ENCODE measurements at regions not wholly inside any gene's neighbourhood (a gene's known extent, or its start where the extent isn't known, plus 50 kb on each side); places are given as distances from the start of the nearest gene placed in this dataset.

- TF ChIP-seq CHD2 (IDR thresholded peaks at IDR 0.05; ENCODE audit: low read length, partially characterized antibody) (no peak), FOSB (CRISPR knock-in tag; IDR thresholded peaks at IDR 0.05) (no peak)
- DNase-seq (ENCODE audit: low read depth in 1 of 2, low spot score in 1 of 2) (no peak), FAIRE-seq (no peak), ATAC-seq (no peak)
- no peaks in the 10 kb centered on the region for H3K9me3 ChIP-seq
- no peaks in the 10 kb centered on the region for H3K4me1 ChIP-seq
- ChIA-PET POLR2A (no interaction called here), CTCF (no interaction called here)
- no peak overlapping the region for H3K27ac ChIP-seq
- H3K4me2 ChIP-seq = no peak overlapping the region
- H3K4me3 ChIP-seq = no peak overlapping the region
- WGBS (ENCODE audit: missing lambda C conversion rate) = 2% methylated on average over 1 of the region's 1 CpG
These were observed 83.7 kb upstream of the GC start for GRCh38 chr4:71867598-71867997.

GRCh38 chr4:71870456-71870855 is 86.6 kb upstream of the GC start:
- DNase-seq (ENCODE audit: low read depth in 1 of 2, low spot score in 1 of 2) (no peak), FAIRE-seq (no peak), ATAC-seq (no peak)
- ChIA-PET CTCF (no interaction called here), POLR2A (no interaction called here)
- no peaks in the 10 kb centered on the region for H3K9me3 ChIP-seq
- no peaks in the 10 kb centered on the region for H3K4me1 ChIP-seq
- TF ChIP-seq RFX5 (IDR thresholded peaks at IDR 0.05) (no peak), CTCF (IDR thresholded peaks at IDR 0.05) (no peak), EP300 (IDR thresholded peaks at IDR 0.05) (no peak), RCOR1 (IDR thresholded peaks at IDR 0.05; ENCODE audit: low read depth, low read length) (no peak), JUN (IDR thresholded peaks at IDR 0.05) (no peak), SREBF2 (IDR thresholded peaks at IDR 0.05) (no peak), NFE2L2 (conservative IDR thresholded peaks at IDR 0.05; ENCODE audit: low read length) (no peak), CBX2 (IDR thresholded peaks at IDR 0.05; ENCODE audit: borderline replicate concordance, low read depth) (no peak), RNF2 (IDR thresholded peaks at IDR 0.05; ENCODE audit: borderline replicate concordance, low read depth) (no peak), KDM5A (IDR thresholded peaks at IDR 0.05) (no peak), TFCP2L1 (CRISPR knock-in tag; IDR thresholded peaks at IDR 0.05) (no peak), MAZ (IDR thresholded peaks at IDR 0.05; ENCODE audit: borderline replicate concordance, low read depth, low read length) (no peak), NR3C1 (IDR thresholded peaks at IDR 0.05) (no peak)
- H3K27ac ChIP-seq = no peak overlapping the region
- no peak overlapping the region for H3K4me2 ChIP-seq
- 54% methylated on average over 5 of the region's 5 CpGs for WGBS (ENCODE audit: missing lambda C conversion rate)
- no peak overlapping the region for H3K4me3 ChIP-seq

GRCh38 chr4:71872221-71872620 is 88.3 kb upstream of the GC start:
- ATAC-seq = no peak
- H3K27ac ChIP-seq = no peak overlapping the region
- H3K9me3 ChIP-seq = no peaks in the 10 kb centered on the region
- 65% methylated on average over 4 of the region's 4 CpGs for WGBS (ENCODE audit: missing lambda C conversion rate)
- ChIA-PET CTCF (no interaction called here), POLR2A (no interaction called here)
- no peak overlapping the region for H3K4me2 ChIP-seq
- TF ChIP-seq TFCP2L1 (CRISPR knock-in tag; IDR thresholded peaks at IDR 0.05) = no peak
- no peak for TF ChIP-seq RARB (CRISPR knock-in tag; IDR thresholded peaks at IDR 0.05)
- no peak for TF ChIP-seq HEYL (CRISPR knock-in tag; IDR thresholded peaks at IDR 0.05)
- no peak for TF ChIP-seq NFE2L2 (conservative IDR thresholded peaks at IDR 0.05; ENCODE audit: low read length)
- TF ChIP-seq ZSCAN20 (CRISPR knock-in tag; IDR thresholded peaks at IDR 0.05) = no peak
- no peak for TF ChIP-seq ESRRA (IDR thresholded peaks at IDR 0.05; ENCODE audit: borderline replicate concordance, low read length)
- no peak for TF ChIP-seq RCOR1 (IDR thresholded peaks at IDR 0.05; ENCODE audit: low read depth, low read length)
- no peak for TF ChIP-seq RFX5 (IDR thresholded peaks at IDR 0.05)
- no peak for TF ChIP-seq JUN (IDR thresholded peaks at IDR 0.05)
- TF ChIP-seq HOXB5 (CRISPR knock-in tag; IDR thresholded peaks at IDR 0.05) = no peak
- TF ChIP-seq PBX3 (IDR thresholded peaks at IDR 0.05) = no peak
- no peak for TF ChIP-seq BCL3 (IDR thresholded peaks at IDR 0.05)
- no peak for TF ChIP-seq RAD21 (conservative IDR thresholded peaks at IDR 0.05 in 1 of 2, IDR thresholded peaks at IDR 0.05 in 1 of 2)
- no peak for TF ChIP-seq EHF (CRISPR knock-in tag; IDR thresholded peaks at IDR 0.05)
- TF ChIP-seq CEBPB (IDR thresholded peaks at IDR 0.05) = no peak
- no peak for TF ChIP-seq KDM1A (IDR thresholded peaks at IDR 0.05; ENCODE audit: low read depth)
- no peak for TF ChIP-seq SREBF2 (IDR thresholded peaks at IDR 0.05)
- no peak for TF ChIP-seq FOSL2 (IDR thresholded peaks at IDR 0.05)
- no peak for TF ChIP-seq FOSL2 (CRISPR knock-in tag; IDR thresholded peaks at IDR 0.05)
- no peak for TF ChIP-seq CHD2 (IDR thresholded peaks at IDR 0.05; ENCODE audit: low read length, partially characterized antibody)
- TF ChIP-seq CBX8 (IDR thresholded peaks at IDR 0.05) = no peak
- no peak for DNase-seq (ENCODE audit: low read depth in 1 of 2, low spot score in 1 of 2)
- no peaks in the 10 kb centered on the region for H3K4me1 ChIP-seq
- no peak for FAIRE-seq
- H3K4me3 ChIP-seq = no peak overlapping the region

All from A549 (cell line).